Astrocyte (in vitro differentiated cells and primary cell): ENCODE measurements at regions not wholly inside any gene's neighbourhood (a gene's known extent, or its start where the extent isn't known, plus 50 kb on each side); places are given as distances from the start of the nearest gene placed in this dataset.

Experiments
- DNase-seq: peaks from one replicate; pipeline ENCODE4 v3.0.0-alpha.2; 2010; ENCODE audit warnings: low read depth
- FAIRE-seq: peaks from 2 replicates; lab custom pipeline; 2011; peaks lifted over from hg19 to GRCh38; lab: Jason Lieb, UNC
- H2AFZ ChIP-seq: 2 replicates; pipeline ENCODE4 v1.6.0; 2012; ENCODE audit warnings: low read depth, low read length, inconsistent platforms
- H3K27ac ChIP-seq: 2 replicates; pipeline ENCODE4 v1.5.1; 2011; ENCODE audit warnings: low read depth, low read length, inconsistent platforms
- H3K27me3 ChIP-seq: 2 replicates; pipeline ENCODE4 v1.6.0; 2011; ENCODE audit warnings: low read length, inconsistent platforms; ENCODE audit not compliant: insufficient read depth
- H3K36me3 ChIP-seq: 2 replicates; pipeline ENCODE4 v1.5.1; 2011; ENCODE audit warnings: low read length, inconsistent platforms; ENCODE audit not compliant: insufficient read depth
- H3K4me1 ChIP-seq: 2 replicates; pipeline ENCODE4 v1.5.1; 2011; ENCODE audit warnings: low read length, inconsistent platforms; ENCODE audit not compliant: insufficient read depth
- H3K4me2 ChIP-seq: 2 replicates; pipeline ENCODE4 v1.6.0; 2012; ENCODE audit warnings: low read length, inconsistent platforms
- H3K4me3 ChIP-seq: 2 replicates; pipeline ENCODE4 v1.5.1; 2011; ENCODE audit warnings: low read depth, mild to moderate bottlenecking, low read length, inconsistent platforms; ENCODE audit not compliant: insufficient read depth
- H3K79me2 ChIP-seq: 2 replicates; pipeline ENCODE4 v1.6.0; 2012; ENCODE audit warnings: mild to moderate bottlenecking, low read length, inconsistent platforms; ENCODE audit not compliant: insufficient read depth
- H3K9ac ChIP-seq: 2 replicates; pipeline ENCODE4 v1.6.0; 2012; ENCODE audit warnings: mild to moderate bottlenecking, low read length, inconsistent platforms
- H3K9me3 ChIP-seq: 2 replicates; pipeline ENCODE4 v1.5.1; 2012; ENCODE audit warnings: low read depth, mild to moderate bottlenecking, low read length, inconsistent platforms; ENCODE audit not compliant: insufficient read depth
- H4K20me1 ChIP-seq: 2 replicates; pipeline ENCODE4 v1.6.0; 2012; ENCODE audit warnings: low read length, inconsistent platforms; ENCODE audit not compliant: insufficient read depth
- H3K27ac Mint-ChIP-seq: one replicate; pipeline ENCODE4 v1.8.0; 2021; ENCODE audit warnings: mild to moderate bottlenecking, mixed read lengths; ENCODE audit not compliant: unreplicated experiment
- H3K27me3 Mint-ChIP-seq: one replicate; pipeline ENCODE4 v1.8.0; 2021; ENCODE audit warnings: low read depth, mixed read lengths; ENCODE audit not compliant: unreplicated experiment
- H3K36me3 Mint-ChIP-seq: one replicate; pipeline ENCODE4 v1.8.0; 2021; ENCODE audit warnings: low read depth, mixed read lengths; ENCODE audit not compliant: unreplicated experiment
- H3K4me1 Mint-ChIP-seq: one replicate; pipeline ENCODE4 v1.8.0; 2021; ENCODE audit warnings: low read depth, mixed read lengths; ENCODE audit not compliant: unreplicated experiment
- H3K4me3 Mint-ChIP-seq: one replicate; pipeline ENCODE4 v1.8.0; 2021; ENCODE audit warnings: mild to moderate bottlenecking, moderate library complexity, mixed read lengths; ENCODE audit not compliant: unreplicated experiment
- H3K9me3 Mint-ChIP-seq: one replicate; pipeline ENCODE4 v1.8.0; 2021; ENCODE audit warnings: mild to moderate bottlenecking, mixed read lengths; ENCODE audit not compliant: unreplicated experiment
- EZH2 ChIP-seq: IDR thresholded peaks from 2 replicates; pipeline ENCODE4 v1.6.1; 2012; ENCODE audit warnings: mild to moderate bottlenecking, low read length, inconsistent platforms; ENCODE audit not compliant: insufficient read depth
- TF ChIP-seq, protein P1 (sequence below): IDR thresholded peaks from 2 replicates; pipeline ENCODE4 v1.5.1; 2011; ENCODE audit warnings: low read depth, mild to moderate bottlenecking, inconsistent platforms, low read length, moderate library complexity; ENCODE audit not compliant: insufficient read depth

DNA sequence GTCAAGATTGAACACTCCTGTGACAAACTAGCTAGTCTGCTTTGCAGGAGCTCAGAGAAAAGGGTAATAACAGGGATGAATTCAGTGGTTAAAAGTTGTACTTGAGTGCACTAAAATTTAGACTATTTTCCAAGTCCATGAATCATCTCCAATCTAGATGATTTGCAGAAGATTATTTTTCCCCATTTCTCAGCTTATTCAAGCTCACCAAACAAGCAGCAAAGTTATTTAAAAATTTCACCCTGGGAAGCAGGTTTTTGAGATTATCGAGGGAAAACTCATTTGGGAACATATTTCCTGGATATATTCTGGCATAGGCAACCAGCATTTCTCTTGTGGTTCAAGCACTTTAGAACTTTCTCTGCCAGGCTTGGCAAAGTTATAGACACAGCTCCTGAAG, 311.4 kb downstream of the TLE1 start:
- Histone ChIP-seq H2AFZ (no peak overlapping the region), H3K4me2 (no peak overlapping the region), H3K79me2 (no peaks in the 10 kb centered on the region), H4K20me1 (no peaks in the 10 kb centered on the region), H3K4me3 (no peak overlapping the region), H3K9ac (no peak overlapping the region), H3K36me3 (no peaks in the 10 kb centered on the region), H3K9me3 (no peaks in the 10 kb centered on the region), H3K27me3 (no peaks in the 10 kb centered on the region), H3K4me1 (peaks cover 11% of the 10 kb centered on the region), H3K27ac (no peak overlapping the region)
- peaks cover 2% of the 10 kb centered on the region for H3K27me3 Mint-ChIP-seq
- no peak for FAIRE-seq
- no peak overlapping the region for H3K4me3 Mint-ChIP-seq
- DNase-seq, result peak; percentile 51
- peaks cover 19% of the 10 kb centered on the region for H3K4me1 Mint-ChIP-seq
- H3K27ac Mint-ChIP-seq, result no peak overlapping the region
- H3K36me3 Mint-ChIP-seq, result peaks cover 1% of the 10 kb centered on the region
- H3K9me3 Mint-ChIP-seq, result peaks cover 8% of the 10 kb centered on the region
- TF ChIP-seq EZH2, result no peak
- TF ChIP-seq, protein P1, sequence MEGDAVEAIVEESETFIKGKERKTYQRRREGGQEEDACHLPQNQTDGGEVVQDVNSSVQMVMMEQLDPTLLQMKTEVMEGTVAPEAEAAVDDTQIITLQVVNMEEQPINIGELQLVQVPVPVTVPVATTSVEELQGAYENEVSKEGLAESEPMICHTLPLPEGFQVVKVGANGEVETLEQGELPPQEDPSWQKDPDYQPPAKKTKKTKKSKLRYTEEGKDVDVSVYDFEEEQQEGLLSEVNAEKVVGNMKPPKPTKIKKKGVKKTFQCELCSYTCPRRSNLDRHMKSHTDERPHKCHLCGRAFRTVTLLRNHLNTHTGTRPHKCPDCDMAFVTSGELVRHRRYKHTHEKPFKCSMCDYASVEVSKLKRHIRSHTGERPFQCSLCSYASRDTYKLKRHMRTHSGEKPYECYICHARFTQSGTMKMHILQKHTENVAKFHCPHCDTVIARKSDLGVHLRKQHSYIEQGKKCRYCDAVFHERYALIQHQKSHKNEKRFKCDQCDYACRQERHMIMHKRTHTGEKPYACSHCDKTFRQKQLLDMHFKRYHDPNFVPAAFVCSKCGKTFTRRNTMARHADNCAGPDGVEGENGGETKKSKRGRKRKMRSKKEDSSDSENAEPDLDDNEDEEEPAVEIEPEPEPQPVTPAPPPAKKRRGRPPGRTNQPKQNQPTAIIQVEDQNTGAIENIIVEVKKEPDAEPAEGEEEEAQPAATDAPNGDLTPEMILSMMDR, result no peak

GRCh38 chr9:81377320-81377719, 312.0 kb downstream of the TLE1 start:
- Histone ChIP-seq H2AFZ (no peak overlapping the region), H3K4me1 (peaks cover 11% of the 10 kb centered on the region), H3K4me2 (no peak overlapping the region), H3K27me3 (no peaks in the 10 kb centered on the region), H3K4me3 (no peak overlapping the region), H4K20me1 (no peaks in the 10 kb centered on the region), H3K9ac (no peak overlapping the region), H3K36me3 (no peaks in the 10 kb centered on the region), H3K27ac (no peak overlapping the region), H3K79me2 (no peaks in the 10 kb centered on the region), H3K9me3 (no peaks in the 10 kb centered on the region)
- TF ChIP-seq, protein P1, result no peak
- no peak for TF ChIP-seq EZH2
- H3K4me1 Mint-ChIP-seq, result peaks cover 19% of the 10 kb centered on the region
- no peak overlapping the region for H3K4me3 Mint-ChIP-seq
- no peak overlapping the region for H3K27ac Mint-ChIP-seq
- peaks cover 8% of the 10 kb centered on the region for H3K9me3 Mint-ChIP-seq
- FAIRE-seq, result no peak
- DNase-seq, result no peak
- peaks cover 1% of the 10 kb centered on the region for H3K36me3 Mint-ChIP-seq
- peaks cover 2% of the 10 kb centered on the region for H3K27me3 Mint-ChIP-seq

- H3K27me3 Mint-ChIP-seq, result peaks cover 2% of the 10 kb centered on the region
- H3K79me2 ChIP-seq, result no peaks in the 10 kb centered on the region
- DNase-seq, result no peak
- peaks cover 8% of the 10 kb centered on the region for H3K9me3 Mint-ChIP-seq
- TF ChIP-seq EZH2, result no peak
- TF ChIP-seq, protein P1, result no peak
- H3K4me2 ChIP-seq, result no peak overlapping the region
- no peak overlapping the region for H3K4me3 Mint-ChIP-seq
- H3K9ac ChIP-seq, result no peak overlapping the region
- H3K27ac ChIP-seq, result no peak overlapping the region
- H3K4me1 Mint-ChIP-seq, result peaks cover 14% of the 10 kb centered on the region
- no peak overlapping the region for H3K4me3 ChIP-seq
- H3K9me3 ChIP-seq, result no peaks in the 10 kb centered on the region
- peaks cover 1% of the 10 kb centered on the region for H3K36me3 Mint-ChIP-seq
- FAIRE-seq, result no peak
- H2AFZ ChIP-seq, result no peak overlapping the region
- no peaks in the 10 kb centered on the region for H3K36me3 ChIP-seq
- no peak overlapping the region for H3K27ac Mint-ChIP-seq
- no peaks in the 10 kb centered on the region for H4K20me1 ChIP-seq
- H3K4me1 ChIP-seq, result peaks cover 5% of the 10 kb centered on the region
- H3K27me3 ChIP-seq, result no peaks in the 10 kb centered on the region
Observed at GRCh38 chr9:81375187-81376100, 313.9 kb downstream of the TLE1 start.
